ENCODE measurements at regions not wholly inside any gene's neighbourhood (a gene's known extent, or its start where the extent isn't known, plus 50 kb on each side); places are given as distances from the start of the nearest gene placed in this dataset.
A peak's percentile ranks its signal among the peaks of the same experiment; 100 is the strongest.
"Not testable (repeated sequence)": the region's sequence is repeated elsewhere in the genome, so short reads cannot be mapped to it uniquely, and the experiment has no call there.

GRCh38 chr6:163754866-163755265, 340.3 kb downstream of the QKI start:
- 64 to 80% methylated on average over 4 to 5 of the region's 5 CpGs for WGBS, 2 experiments (ENCODE audit: insufficient coverage in 2 of 2)
- H3K27ac ChIP-seq (ENCODE audit: low read depth, low read length, severe bottlenecking) = no peak overlapping the region
- H3K36me3 ChIP-seq (ENCODE audit: control insufficient read depth, insufficient read depth, low read length) = no peaks in the 10 kb centered on the region
- peaks cover 4% of the 10 kb centered on the region for H3K9me3 ChIP-seq (ENCODE audit: control insufficient read depth, low read length)
- H3K4me3 ChIP-seq (ENCODE audit: extremely low read depth, insufficient read depth, low read length, poor library complexity, severe bottlenecking) = no peak overlapping the region
- peaks cover 18% of the 10 kb centered on the region for H3K4me1 ChIP-seq (ENCODE audit: control insufficient read depth, insufficient read depth, low read length, poor library complexity, severe bottlenecking)

GRCh38 chr6:163753430-163753829, 338.9 kb downstream of the QKI start:
- WGBS, 2 experiments (ENCODE audit: insufficient coverage in 2 of 2) = 89 to 100% methylated on average over 1 to 2 of the region's 2 CpGs
- H3K9me3 ChIP-seq (ENCODE audit: control insufficient read depth, low read length) = peaks cover 4% of the 10 kb centered on the region
- H3K27ac ChIP-seq (ENCODE audit: low read depth, low read length, severe bottlenecking) = no peak overlapping the region
- H3K36me3 ChIP-seq (ENCODE audit: control insufficient read depth, insufficient read depth, low read length) = no peaks in the 10 kb centered on the region
- H3K4me1 ChIP-seq (ENCODE audit: control insufficient read depth, insufficient read depth, low read length, poor library complexity, severe bottlenecking) = peaks cover 9% of the 10 kb centered on the region
- no peak overlapping the region for H3K4me3 ChIP-seq (ENCODE audit: extremely low read depth, insufficient read depth, low read length, poor library complexity, severe bottlenecking)

DNA sequence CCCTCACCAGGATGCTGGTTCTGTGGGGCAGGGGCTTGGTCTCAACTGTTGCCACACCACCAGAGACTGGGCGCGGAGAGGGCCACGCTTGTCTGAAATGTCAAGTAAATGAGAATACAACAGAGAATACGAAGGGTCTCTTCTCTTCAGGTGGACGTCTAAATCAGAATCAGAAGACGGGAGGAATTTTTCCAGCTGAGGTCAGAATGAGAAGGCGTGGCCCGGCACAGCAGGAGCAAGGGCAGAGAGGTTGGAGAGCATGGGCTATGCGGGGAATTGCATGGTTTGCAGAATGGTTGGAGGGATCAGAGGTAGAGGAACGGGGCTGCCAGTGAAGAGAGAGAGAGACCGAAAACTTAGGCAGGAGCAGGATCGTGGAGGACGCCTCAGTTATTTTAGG, 337.9 kb downstream of the QKI start:
- Histone ChIP-seq H3K9me3 (ENCODE audit: control insufficient read depth, low read length) (peaks cover 4% of the 10 kb centered on the region), H3K27ac (ENCODE audit: low read depth, low read length, severe bottlenecking) (no peak overlapping the region), H3K4me1 (ENCODE audit: control insufficient read depth, insufficient read depth, low read length, poor library complexity, severe bottlenecking) (peaks cover 9% of the 10 kb centered on the region), H3K36me3 (ENCODE audit: control insufficient read depth, insufficient read depth, low read length) (no peaks in the 10 kb centered on the region), H3K4me3 (ENCODE audit: extremely low read depth, insufficient read depth, low read length, poor library complexity, severe bottlenecking) (no peak overlapping the region)
- WGBS, 2 experiments (ENCODE audit: insufficient coverage in 2 of 2) = 70 to 79% methylated on average over 11 to 13 of the region's 13 CpGs

DNA sequence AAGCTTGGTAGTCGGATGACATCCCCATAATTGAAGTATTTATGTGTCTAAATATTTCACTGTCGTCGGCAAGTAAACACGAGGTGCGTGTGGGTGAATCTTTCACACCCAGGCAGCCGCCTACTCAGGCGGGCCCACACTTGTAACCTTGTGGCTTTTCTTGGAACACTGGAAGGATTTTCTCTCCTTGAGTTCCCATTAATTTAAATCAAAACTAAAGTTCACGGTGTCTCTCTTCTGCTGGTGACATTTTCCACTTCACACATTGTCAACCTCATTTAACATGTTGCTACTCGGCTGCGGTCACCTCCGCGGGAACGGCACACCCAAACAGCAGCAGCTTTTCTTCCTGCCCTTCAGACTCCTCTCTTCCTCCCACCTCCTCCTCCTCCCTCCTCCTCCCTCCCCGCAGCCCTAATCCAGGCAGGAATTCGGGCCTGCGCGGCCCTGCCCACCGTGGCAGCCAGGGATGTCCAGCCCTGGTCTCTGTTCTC, 336.6 kb downstream of the QKI start:
- Histone ChIP-seq H3K4me1 (ENCODE audit: control insufficient read depth, insufficient read depth, low read length, poor library complexity, severe bottlenecking) (peaks cover 9% of the 10 kb centered on the region), H3K9me3 (ENCODE audit: control insufficient read depth, low read length) (peaks cover 4% of the 10 kb centered on the region), H3K36me3 (ENCODE audit: control insufficient read depth, insufficient read depth, low read length) (no peaks in the 10 kb centered on the region), H3K4me3 (ENCODE audit: extremely low read depth, insufficient read depth, low read length, poor library complexity, severe bottlenecking) (no peak overlapping the region), H3K27ac (ENCODE audit: low read depth, low read length, severe bottlenecking) (no peak overlapping the region)
- WGBS, 2 experiments (ENCODE audit: insufficient coverage in 2 of 2) = 59 to 79% methylated on average over 13 to 14 of the region's 18 CpGs

- Histone ChIP-seq H3K4me1 (ENCODE audit: control insufficient read depth, insufficient read depth, low read length, poor library complexity, severe bottlenecking) (peaks cover 12% of the 10 kb centered on the region), H3K27ac (ENCODE audit: low read depth, low read length, severe bottlenecking) (no peak overlapping the region), H3K4me3 (ENCODE audit: extremely low read depth, insufficient read depth, low read length, poor library complexity, severe bottlenecking) (no peak overlapping the region), H3K9me3 (ENCODE audit: control insufficient read depth, low read length) (peaks cover 4% of the 10 kb centered on the region), H3K36me3 (ENCODE audit: control insufficient read depth, insufficient read depth, low read length) (no peaks in the 10 kb centered on the region)
- 83 to 88% methylated on average over 16 to 22 of the region's 22 CpGs for WGBS, 2 experiments (ENCODE audit: insufficient coverage in 2 of 2)
Observed at GRCh38 chr6:163750431-163751031, 336.0 kb downstream of the QKI start.

- WGBS, 2 experiments (ENCODE audit: insufficient coverage in 2 of 2) = 94 to 96% methylated on average over 10 to 14 of the region's 15 CpGs
- no peak overlapping the region for H3K27ac ChIP-seq (ENCODE audit: low read depth, low read length, severe bottlenecking)
- peaks cover 21% of the 10 kb centered on the region for H3K4me1 ChIP-seq (ENCODE audit: control insufficient read depth, insufficient read depth, low read length, poor library complexity, severe bottlenecking)
- no peaks in the 10 kb centered on the region for H3K36me3 ChIP-seq (ENCODE audit: control insufficient read depth, insufficient read depth, low read length)
- H3K4me3 ChIP-seq (ENCODE audit: extremely low read depth, insufficient read depth, low read length, poor library complexity, severe bottlenecking) = no peak overlapping the region
- peaks cover 4% of the 10 kb centered on the region for H3K9me3 ChIP-seq (ENCODE audit: control insufficient read depth, low read length)
Observed at GRCh38 chr6:163748886-163749285, 334.4 kb downstream of the QKI start.

DNA sequence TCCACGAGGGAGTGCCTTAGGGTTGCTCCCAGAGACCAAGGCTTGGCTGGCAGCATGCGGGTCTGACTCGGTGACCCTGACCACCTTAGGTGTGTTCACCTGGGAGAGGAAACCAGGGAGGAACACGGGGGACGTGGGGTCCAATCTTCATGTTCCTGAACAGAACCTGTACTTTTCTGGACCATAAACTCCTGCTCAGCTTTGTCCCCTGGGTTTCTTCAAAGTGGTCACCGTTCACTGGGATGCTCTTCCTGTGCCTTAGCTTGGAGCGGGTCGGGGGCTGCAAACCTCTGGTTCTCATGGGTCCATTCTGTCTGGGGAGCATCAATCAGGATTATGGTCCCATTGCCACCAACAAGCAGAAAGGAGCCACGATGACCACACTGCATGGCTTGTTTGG, 333.5 kb downstream of the QKI start:
- Histone ChIP-seq H3K4me1 (ENCODE audit: control insufficient read depth, insufficient read depth, low read length, poor library complexity, severe bottlenecking) (peaks cover 21% of the 10 kb centered on the region), H3K36me3 (ENCODE audit: control insufficient read depth, insufficient read depth, low read length) (no peaks in the 10 kb centered on the region), H3K4me3 (ENCODE audit: extremely low read depth, insufficient read depth, low read length, poor library complexity, severe bottlenecking) (no peak overlapping the region), H3K9me3 (ENCODE audit: control insufficient read depth, low read length) (no peaks in the 10 kb centered on the region), H3K27ac (ENCODE audit: low read depth, low read length, severe bottlenecking) (no peak overlapping the region)
- 90 to 96% methylated on average over 7 to 8 of the region's 9 CpGs for WGBS, 2 experiments (ENCODE audit: insufficient coverage in 2 of 2)

- not testable (repeated sequence) for H3K9me3 ChIP-seq (ENCODE audit: control insufficient read depth, low read length); H3K4me3 ChIP-seq (ENCODE audit: extremely low read depth, insufficient read depth, low read length, poor library complexity, severe bottlenecking); H3K27ac ChIP-seq (ENCODE audit: low read depth, low read length, severe bottlenecking); H3K36me3 ChIP-seq (ENCODE audit: control insufficient read depth, insufficient read depth, low read length)
- peaks cover 21% of the 10 kb centered on the region for H3K4me1 ChIP-seq (ENCODE audit: control insufficient read depth, insufficient read depth, low read length, poor library complexity, severe bottlenecking)
- WGBS, 2 experiments (ENCODE audit: insufficient coverage in 2 of 2) = 93 to 100% methylated on average over 2 to 3 of the region's 5 CpGs
Observed at GRCh38 chr6:163747058-163747457, 332.5 kb downstream of the QKI start.

DNA sequence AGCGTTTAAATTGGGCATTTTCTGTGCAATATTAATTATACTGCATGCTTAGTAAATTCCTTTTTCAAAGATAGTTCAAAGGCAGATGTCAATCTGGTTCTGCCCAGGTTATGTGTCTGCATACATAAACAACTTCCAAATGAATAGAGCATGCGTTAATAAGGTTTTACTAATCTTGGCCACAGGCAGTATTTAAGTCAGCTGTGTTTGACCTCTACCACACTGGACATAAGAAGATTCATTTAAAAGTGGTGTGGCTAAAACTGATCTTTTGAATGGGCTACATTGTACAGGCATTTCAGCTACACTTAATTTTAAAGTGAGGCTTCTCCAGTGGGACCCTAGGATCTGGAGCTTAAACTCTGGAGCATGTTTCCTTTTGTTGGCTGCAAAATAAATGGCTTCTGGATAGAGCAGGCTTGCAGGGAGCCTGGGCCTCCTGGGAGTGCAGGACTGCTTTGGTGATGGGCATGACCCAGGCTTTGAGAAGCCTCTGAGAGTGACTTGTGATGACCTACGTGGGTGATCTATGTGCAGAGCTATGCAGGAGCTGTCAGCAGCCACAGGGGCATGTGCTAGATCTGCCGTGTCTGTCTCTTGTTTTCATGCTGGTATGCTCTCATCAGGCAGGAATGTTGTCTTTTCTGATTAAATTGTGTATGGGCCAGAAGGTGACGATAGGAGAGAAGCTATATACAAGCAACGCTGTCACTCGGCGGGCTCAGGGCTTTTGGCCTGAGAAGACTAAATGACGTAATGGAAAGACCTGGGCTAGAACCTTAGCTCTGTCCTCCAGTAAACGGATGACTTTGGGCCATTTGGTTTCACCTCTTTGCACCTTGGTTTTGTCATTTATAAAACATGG, 331.2 kb downstream of the QKI start:
- Histone ChIP-seq H3K4me1 (ENCODE audit: control insufficient read depth, insufficient read depth, low read length, poor library complexity, severe bottlenecking) (peaks cover 23% of the 10 kb centered on the region), H3K4me3 (ENCODE audit: extremely low read depth, insufficient read depth, low read length, poor library complexity, severe bottlenecking) (no peak overlapping the region), H3K27ac (ENCODE audit: low read depth, low read length, severe bottlenecking) (peak overlapping the region; percentile 94), H3K36me3 (ENCODE audit: control insufficient read depth, insufficient read depth, low read length) (no peaks in the 10 kb centered on the region), H3K9me3 (ENCODE audit: control insufficient read depth, low read length) (no peaks in the 10 kb centered on the region)
- WGBS, 2 experiments (ENCODE audit: insufficient coverage in 2 of 2) = 41 to 50% methylated on average over 8 of the region's 10 CpGs

DNA sequence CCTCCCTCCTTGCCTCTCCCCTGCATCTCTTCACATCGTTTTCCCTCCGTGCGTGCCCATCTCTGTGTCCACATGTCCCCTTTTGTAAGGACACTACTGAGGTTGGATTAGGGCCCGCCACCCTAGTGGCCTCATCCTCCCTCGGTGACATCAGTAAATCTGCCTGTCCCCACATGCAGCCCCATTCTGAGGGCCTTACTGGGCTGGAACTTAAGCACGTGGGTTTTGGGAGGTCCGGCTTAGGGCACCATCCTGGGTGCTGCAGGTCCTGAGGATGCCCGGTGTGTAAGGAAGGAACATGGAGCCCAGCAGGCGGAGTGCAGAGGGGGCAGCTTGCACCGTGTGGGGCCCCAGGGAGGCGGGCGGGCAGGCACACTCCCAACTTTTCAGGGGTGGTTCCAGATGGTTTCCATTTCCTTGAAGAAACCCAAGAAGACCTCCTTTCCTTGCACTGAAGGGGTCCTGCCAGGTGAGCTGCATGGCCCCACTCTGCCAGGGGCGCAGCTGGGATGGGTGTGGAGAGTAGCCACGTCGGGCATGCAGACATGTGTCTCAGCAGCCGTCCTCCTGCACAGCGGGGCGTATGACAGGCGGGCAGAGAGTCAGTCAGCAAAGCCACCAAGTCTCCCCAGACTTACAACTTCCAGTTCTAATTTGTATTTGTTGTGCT, 329.9 kb downstream of the QKI start:
- 93 to 97% methylated on average over 7 to 14 of the region's 19 CpGs for WGBS, 2 experiments (ENCODE audit: insufficient coverage in 2 of 2)
- no peaks in the 10 kb centered on the region for H3K9me3 ChIP-seq (ENCODE audit: control insufficient read depth, low read length)
- peaks cover 19% of the 10 kb centered on the region for H3K4me1 ChIP-seq (ENCODE audit: control insufficient read depth, insufficient read depth, low read length, poor library complexity, severe bottlenecking)
- H3K36me3 ChIP-seq (ENCODE audit: control insufficient read depth, insufficient read depth, low read length) = no peaks in the 10 kb centered on the region
- H3K27ac ChIP-seq (ENCODE audit: low read depth, low read length, severe bottlenecking) = no peak overlapping the region
- H3K4me3 ChIP-seq (ENCODE audit: extremely low read depth, insufficient read depth, low read length, poor library complexity, severe bottlenecking) = no peak overlapping the region

All from mesodermal cell (in vitro differentiated cells).